ENCODE measurements at regions not wholly inside any gene's neighbourhood (a gene's known extent, or its start where the extent isn't known, plus 50 kb on each side); places are given as distances from the start of the nearest gene placed in this dataset.

DNA sequence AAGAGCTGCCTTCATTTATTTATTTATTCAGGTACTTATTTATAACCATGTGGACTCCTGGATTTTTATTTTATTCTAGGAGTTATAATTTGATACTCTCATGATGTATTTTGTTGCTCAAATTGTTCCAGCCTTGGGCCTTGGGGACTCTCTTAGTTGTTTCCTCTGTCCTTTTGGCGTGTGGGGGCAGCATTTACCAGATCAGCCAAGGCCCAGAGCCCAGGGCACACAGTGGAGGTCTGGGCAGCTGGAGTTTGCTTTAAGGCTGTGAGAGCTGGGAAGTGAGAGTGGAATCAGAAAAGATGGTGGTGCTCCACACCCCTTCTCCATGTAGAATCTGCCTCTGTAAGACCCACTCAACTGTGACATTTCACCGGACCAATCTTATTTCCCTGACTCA lies 398.9 kb downstream of the RPS24 start:
- H3K9me3 ChIP-seq (ENCODE audit: control insufficient read depth in 1 of 2, low read length in 2 of 2) = no peaks in the 10 kb centered on the region
- no peaks in the 10 kb centered on the region for H3K36me3 ChIP-seq (ENCODE audit: control insufficient read depth in 1 of 2, insufficient read depth in 2 of 2, low read length in 2 of 2)
- H3K9ac ChIP-seq (ENCODE audit: low read depth in 1 of 2, low read length in 2 of 2) = no peak overlapping the region
- peaks cover 0 to 4% of the 10 kb centered on the region in 2 donors for H3K4me1 ChIP-seq (ENCODE audit: control insufficient read depth in 1 of 2, insufficient read depth in 2 of 2, low read length in 2 of 2)
- H3K27ac ChIP-seq (ENCODE audit: low read depth, low read length) = no peak overlapping the region
- no peak overlapping the region for H3K4me3 ChIP-seq (ENCODE audit: low read depth in 1 of 2, low read length in 2 of 2)
- H3K27me3 ChIP-seq (ENCODE audit: control insufficient read depth in 1 of 2, insufficient read depth in 2 of 2, low read length in 2 of 2) = no peaks in the 10 kb centered on the region

DNA sequence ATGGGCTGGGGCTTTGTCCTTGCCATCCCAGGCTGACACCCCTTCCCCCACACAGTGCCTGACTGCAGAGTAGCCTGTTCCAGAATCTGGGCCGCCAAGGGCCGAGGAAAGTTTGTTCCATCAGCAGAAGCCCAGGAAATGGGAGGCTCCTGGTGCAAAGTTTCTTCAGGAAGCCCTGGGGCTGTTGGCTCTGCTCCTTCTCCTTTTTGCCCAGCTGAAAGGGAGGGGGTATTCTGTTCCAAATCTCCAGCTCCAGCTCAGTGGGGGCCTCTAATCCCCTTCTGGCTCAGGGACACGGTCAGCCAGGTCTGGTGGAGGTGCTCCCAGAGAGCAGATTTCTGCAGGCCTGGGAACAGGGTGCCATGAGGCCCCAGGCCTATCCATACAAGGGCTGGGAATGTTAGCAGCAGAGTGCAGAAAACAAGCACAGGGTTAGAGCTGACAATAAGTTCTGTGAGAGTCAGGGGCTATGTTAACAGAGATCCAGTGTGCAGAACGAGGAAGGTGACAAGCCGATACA lies 399.5 kb downstream of the RPS24 start:
- Histone ChIP-seq H3K9ac (ENCODE audit: low read depth in 1 of 2, low read length in 2 of 2) (no peak overlapping the region), H3K27ac (ENCODE audit: low read depth, low read length) (no peak overlapping the region)

DNA sequence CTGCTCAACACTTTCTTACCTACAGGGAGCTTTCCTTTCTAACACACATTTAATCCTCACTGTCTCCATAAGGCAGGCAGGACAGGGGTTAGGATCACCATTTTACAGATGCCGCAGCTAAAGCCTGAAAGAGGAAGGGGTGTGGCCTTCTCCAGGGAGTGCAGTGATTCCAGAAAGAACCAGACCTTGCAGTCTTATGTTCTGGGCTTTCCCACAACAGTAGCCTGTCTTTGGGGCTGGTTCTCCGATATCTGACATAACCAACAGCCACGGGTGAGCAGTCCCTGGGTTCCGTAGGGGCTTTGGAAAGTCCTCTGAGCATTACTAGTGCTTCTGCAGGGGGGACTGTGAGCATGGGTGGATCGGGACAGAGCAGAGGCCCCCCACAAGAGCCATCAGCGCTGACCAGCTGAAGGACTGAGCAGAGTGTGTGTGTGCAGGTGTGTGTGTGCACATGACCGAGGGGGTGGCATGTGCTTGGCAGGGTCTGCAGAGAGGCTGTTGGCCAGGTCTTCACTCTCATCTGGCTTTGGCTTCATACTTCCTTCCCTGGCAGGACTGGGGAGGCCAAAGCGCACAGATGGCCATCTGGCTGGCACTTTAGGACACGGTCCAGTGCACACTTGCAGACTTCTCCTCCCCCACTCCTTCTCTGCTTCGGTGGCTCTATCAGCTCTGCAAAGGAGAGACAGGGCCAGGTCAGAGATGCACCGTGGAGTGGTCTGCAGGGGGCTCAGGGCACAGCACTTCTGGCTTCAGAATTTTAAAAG lies 400.3 kb downstream of the RPS24 start:
- no peaks in the 10 kb centered on the region for H3K27me3 ChIP-seq (ENCODE audit: control insufficient read depth in 1 of 2, insufficient read depth in 2 of 2, low read length in 2 of 2)
- no peaks in the 10 kb centered on the region for H3K9me3 ChIP-seq (ENCODE audit: control insufficient read depth in 1 of 2, low read length in 2 of 2)
- H3K4me1 ChIP-seq (ENCODE audit: control insufficient read depth in 1 of 2, insufficient read depth in 2 of 2, low read length in 2 of 2) = peaks cover 0 to 4% of the 10 kb centered on the region in 2 donors
- H3K27ac ChIP-seq (ENCODE audit: low read depth, low read length) = no peak overlapping the region
- H3K9ac ChIP-seq (ENCODE audit: low read depth in 1 of 2, low read length in 2 of 2) = no peak overlapping the region
- H3K4me3 ChIP-seq (ENCODE audit: low read depth in 1 of 2, low read length in 2 of 2) = no peak overlapping the region
- no peaks in the 10 kb centered on the region for H3K36me3 ChIP-seq (ENCODE audit: control insufficient read depth in 1 of 2, insufficient read depth in 2 of 2, low read length in 2 of 2)

More for the DNA sequence above, 399.5 kb downstream of the RPS24 start:
- no peak overlapping the region for H3K4me3 ChIP-seq (ENCODE audit: low read depth in 1 of 2, low read length in 2 of 2)
- H3K4me1 ChIP-seq (ENCODE audit: control insufficient read depth in 1 of 2, insufficient read depth in 2 of 2, low read length in 2 of 2) = peaks cover 0 to 4% of the 10 kb centered on the region in 2 donors
- H3K9me3 ChIP-seq (ENCODE audit: control insufficient read depth in 1 of 2, low read length in 2 of 2) = no peaks in the 10 kb centered on the region
- no peaks in the 10 kb centered on the region for H3K27me3 ChIP-seq (ENCODE audit: control insufficient read depth in 1 of 2, insufficient read depth in 2 of 2, low read length in 2 of 2)
- no peaks in the 10 kb centered on the region for H3K36me3 ChIP-seq (ENCODE audit: control insufficient read depth in 1 of 2, insufficient read depth in 2 of 2, low read length in 2 of 2)

DNA sequence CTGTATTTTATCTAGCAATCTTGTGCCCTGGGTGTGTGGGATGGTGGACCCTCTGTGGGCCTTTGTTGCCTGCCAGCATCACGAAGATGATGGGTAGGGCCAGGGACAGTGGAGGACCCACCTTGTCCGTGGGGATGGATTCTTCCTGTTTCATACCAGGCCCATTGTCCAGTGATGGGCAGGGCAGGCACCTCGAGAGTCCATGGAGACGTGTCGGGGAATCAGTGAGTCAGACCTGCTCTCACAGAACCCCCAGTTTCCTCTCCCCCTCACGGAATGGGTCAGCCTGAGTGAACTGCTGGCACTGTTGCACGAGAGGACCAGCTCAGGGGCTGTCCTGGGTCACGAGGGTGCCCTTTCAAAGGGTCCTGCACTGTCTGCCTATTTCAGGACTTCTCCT lies 401.2 kb downstream of the RPS24 start:
- H3K4me1 ChIP-seq (ENCODE audit: control insufficient read depth in 1 of 2, insufficient read depth in 2 of 2, low read length in 2 of 2) = peaks cover 0 to 4% of the 10 kb centered on the region in 2 donors
- no peaks in the 10 kb centered on the region for H3K9me3 ChIP-seq (ENCODE audit: control insufficient read depth in 1 of 2, low read length in 2 of 2)
- H3K36me3 ChIP-seq (ENCODE audit: control insufficient read depth in 1 of 2, insufficient read depth in 2 of 2, low read length in 2 of 2) = no peaks in the 10 kb centered on the region
- H3K9ac ChIP-seq (ENCODE audit: low read depth in 1 of 2, low read length in 2 of 2) = no peak overlapping the region
- no peak overlapping the region for H3K27ac ChIP-seq (ENCODE audit: low read depth, low read length)
- no peak overlapping the region for H3K4me3 ChIP-seq (ENCODE audit: low read depth in 1 of 2, low read length in 2 of 2)
- no peaks in the 10 kb centered on the region for H3K27me3 ChIP-seq (ENCODE audit: control insufficient read depth in 1 of 2, insufficient read depth in 2 of 2, low read length in 2 of 2)

DNA sequence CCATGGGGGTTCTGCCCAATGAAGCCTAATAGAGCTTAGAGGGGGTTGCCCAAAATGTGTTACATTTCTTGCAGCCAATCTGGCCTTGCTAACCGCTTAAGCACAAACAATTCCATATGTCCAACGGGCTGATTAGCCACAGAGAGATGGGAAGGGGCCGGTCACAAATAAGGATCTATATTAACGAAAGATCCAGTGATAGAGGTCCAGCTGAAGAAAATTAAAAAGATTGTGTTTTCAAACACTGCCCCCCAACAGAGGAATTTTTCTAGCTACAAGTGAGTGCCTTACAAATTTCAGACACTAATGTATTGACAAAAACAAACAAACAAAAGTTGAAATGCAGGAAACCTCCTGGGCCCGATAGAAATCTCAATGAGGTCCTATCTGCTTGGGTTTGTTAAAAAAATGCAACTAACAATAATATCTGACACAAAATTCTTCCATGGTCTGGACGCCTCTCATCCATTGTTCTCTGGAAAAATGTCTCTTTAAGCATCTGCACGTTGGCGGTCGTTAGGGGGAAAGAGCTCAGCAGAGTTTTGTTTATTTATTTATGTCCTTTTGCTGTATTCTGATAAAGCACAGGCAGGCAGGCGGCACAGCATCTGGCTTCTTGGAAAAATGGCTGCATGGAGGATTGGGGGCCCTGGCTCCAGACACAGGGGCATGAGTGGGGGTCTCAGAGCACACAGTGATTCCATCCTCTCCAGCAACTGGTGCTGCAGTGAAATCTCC lies 402.0 kb downstream of the RPS24 start:
- Histone ChIP-seq H3K27ac (ENCODE audit: low read depth, low read length) (no peak overlapping the region), H3K27me3 (ENCODE audit: control insufficient read depth in 1 of 2, insufficient read depth in 2 of 2, low read length in 2 of 2) (no peaks in the 10 kb centered on the region), H3K9ac (ENCODE audit: low read depth in 1 of 2, low read length in 2 of 2) (no peak overlapping the region), H3K36me3 (ENCODE audit: control insufficient read depth in 1 of 2, insufficient read depth in 2 of 2, low read length in 2 of 2) (no peaks in the 10 kb centered on the region), H3K9me3 (ENCODE audit: control insufficient read depth in 1 of 2, low read length in 2 of 2) (no peaks in the 10 kb centered on the region), H3K4me1 (ENCODE audit: control insufficient read depth in 1 of 2, insufficient read depth in 2 of 2, low read length in 2 of 2) (peaks cover 0 to 4% of the 10 kb centered on the region in 2 donors), H3K4me3 (ENCODE audit: low read depth in 1 of 2, low read length in 2 of 2) (no peak overlapping the region)

DNA sequence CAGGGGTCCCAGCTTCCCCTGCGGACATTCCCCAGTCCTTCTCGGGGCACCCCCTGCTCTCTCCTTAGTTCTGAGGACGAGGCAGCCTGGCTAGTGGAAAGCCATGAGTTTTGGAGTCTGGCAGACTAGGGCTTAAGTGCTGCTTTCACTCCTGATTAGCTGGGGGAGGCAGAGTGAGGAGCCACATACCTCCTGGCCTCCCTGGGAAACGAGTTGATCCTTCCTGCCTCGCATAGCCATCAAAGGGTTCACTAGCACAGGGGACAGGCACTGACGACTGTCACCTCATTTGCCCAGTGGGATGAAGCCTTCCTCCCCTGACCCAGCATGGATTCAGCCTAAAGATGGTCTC lies 402.5 kb downstream of the RPS24 start:
- Histone ChIP-seq H3K27ac (ENCODE audit: low read depth, low read length) (no peak overlapping the region), H3K9me3 (ENCODE audit: control insufficient read depth in 1 of 2, low read length in 2 of 2) (no peaks in the 10 kb centered on the region), H3K4me1 (ENCODE audit: control insufficient read depth in 1 of 2, insufficient read depth in 2 of 2, low read length in 2 of 2) (peaks cover 0 to 4% of the 10 kb centered on the region in 2 donors), H3K9ac (ENCODE audit: low read depth in 1 of 2, low read length in 2 of 2) (no peak overlapping the region), H3K4me3 (ENCODE audit: low read depth in 1 of 2, low read length in 2 of 2) (no peak overlapping the region), H3K36me3 (ENCODE audit: control insufficient read depth in 1 of 2, insufficient read depth in 2 of 2, low read length in 2 of 2) (no peaks in the 10 kb centered on the region), H3K27me3 (ENCODE audit: control insufficient read depth in 1 of 2, insufficient read depth in 2 of 2, low read length in 2 of 2) (no peaks in the 10 kb centered on the region)

DNA sequence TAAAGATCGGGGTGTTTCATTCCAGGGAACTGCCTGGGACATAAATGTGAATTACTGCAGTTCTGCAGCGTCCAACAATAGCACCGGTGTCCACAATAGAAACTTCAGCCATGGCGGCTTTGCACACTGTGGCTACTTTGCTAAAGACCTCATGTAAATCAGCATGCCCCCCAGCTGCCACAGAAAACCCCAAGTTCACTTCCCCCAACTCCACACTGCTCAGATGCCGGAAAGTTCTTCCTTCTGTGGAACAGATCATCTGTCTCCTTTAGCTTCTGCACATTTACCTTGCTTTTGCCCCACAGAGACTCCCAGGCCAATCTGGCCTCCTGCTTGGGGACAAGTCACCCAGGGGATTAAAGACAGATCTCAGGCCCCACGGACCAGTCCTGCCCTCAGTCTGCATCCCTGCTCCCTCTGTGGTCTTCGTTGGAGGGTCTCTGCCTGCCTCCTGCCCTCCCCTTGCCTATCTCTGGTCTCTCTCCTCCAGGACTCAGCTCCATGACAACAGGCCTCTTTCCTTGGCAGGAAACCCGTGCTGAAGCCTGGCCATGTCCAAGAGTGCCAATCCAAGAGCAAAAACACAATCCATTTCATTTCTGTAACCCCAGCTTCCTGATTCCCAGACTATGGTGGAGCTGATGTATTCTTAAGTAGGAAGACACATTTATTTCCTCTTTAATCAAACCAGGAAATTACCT lies 403.2 kb downstream of the RPS24 start:
- H3K4me3 ChIP-seq (ENCODE audit: low read depth in 1 of 2, low read length in 2 of 2) = no peak overlapping the region
- H3K27me3 ChIP-seq (ENCODE audit: control insufficient read depth in 1 of 2, insufficient read depth in 2 of 2, low read length in 2 of 2) = no peaks in the 10 kb centered on the region
- H3K27ac ChIP-seq (ENCODE audit: low read depth, low read length) = no peak overlapping the region
- peaks cover 0 to 4% of the 10 kb centered on the region in 2 donors for H3K4me1 ChIP-seq (ENCODE audit: control insufficient read depth in 1 of 2, insufficient read depth in 2 of 2, low read length in 2 of 2)
- H3K36me3 ChIP-seq (ENCODE audit: control insufficient read depth in 1 of 2, insufficient read depth in 2 of 2, low read length in 2 of 2) = no peaks in the 10 kb centered on the region
- no peak overlapping the region for H3K9ac ChIP-seq (ENCODE audit: low read depth in 1 of 2, low read length in 2 of 2)
- H3K9me3 ChIP-seq (ENCODE audit: control insufficient read depth in 1 of 2, low read length in 2 of 2) = no peaks in the 10 kb centered on the region

DNA sequence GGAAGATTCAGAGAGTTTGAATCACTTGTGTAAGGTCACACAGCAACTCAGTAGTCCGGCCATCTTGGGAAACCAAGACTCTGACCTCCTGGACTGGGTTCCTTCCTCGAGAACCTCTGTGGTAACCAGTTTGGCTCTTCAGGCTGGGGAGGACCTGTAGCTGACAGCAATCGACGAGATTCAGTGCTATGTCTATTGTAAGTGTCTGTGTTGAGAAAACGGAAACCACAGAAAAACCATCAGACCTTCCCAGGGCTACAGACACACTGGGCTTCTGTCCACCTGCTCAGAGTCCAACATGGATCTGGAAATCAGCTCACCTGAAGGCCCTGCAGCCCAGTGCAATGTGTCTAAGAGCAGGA lies 403.7 kb downstream of the RPS24 start:
- no peak overlapping the region for H3K4me3 ChIP-seq (ENCODE audit: low read depth in 1 of 2, low read length in 2 of 2)
- no peak overlapping the region for H3K9ac ChIP-seq (ENCODE audit: low read depth in 1 of 2, low read length in 2 of 2)
- H3K36me3 ChIP-seq (ENCODE audit: control insufficient read depth in 1 of 2, insufficient read depth in 2 of 2, low read length in 2 of 2) = no peaks in the 10 kb centered on the region
- H3K4me1 ChIP-seq (ENCODE audit: control insufficient read depth in 1 of 2, insufficient read depth in 2 of 2, low read length in 2 of 2) = peaks cover 0 to 4% of the 10 kb centered on the region in 2 donors
- no peaks in the 10 kb centered on the region for H3K9me3 ChIP-seq (ENCODE audit: control insufficient read depth in 1 of 2, low read length in 2 of 2)
- H3K27ac ChIP-seq (ENCODE audit: low read depth, low read length) = no peak overlapping the region
- no peaks in the 10 kb centered on the region for H3K27me3 ChIP-seq (ENCODE audit: control insufficient read depth in 1 of 2, insufficient read depth in 2 of 2, low read length in 2 of 2)

DNA sequence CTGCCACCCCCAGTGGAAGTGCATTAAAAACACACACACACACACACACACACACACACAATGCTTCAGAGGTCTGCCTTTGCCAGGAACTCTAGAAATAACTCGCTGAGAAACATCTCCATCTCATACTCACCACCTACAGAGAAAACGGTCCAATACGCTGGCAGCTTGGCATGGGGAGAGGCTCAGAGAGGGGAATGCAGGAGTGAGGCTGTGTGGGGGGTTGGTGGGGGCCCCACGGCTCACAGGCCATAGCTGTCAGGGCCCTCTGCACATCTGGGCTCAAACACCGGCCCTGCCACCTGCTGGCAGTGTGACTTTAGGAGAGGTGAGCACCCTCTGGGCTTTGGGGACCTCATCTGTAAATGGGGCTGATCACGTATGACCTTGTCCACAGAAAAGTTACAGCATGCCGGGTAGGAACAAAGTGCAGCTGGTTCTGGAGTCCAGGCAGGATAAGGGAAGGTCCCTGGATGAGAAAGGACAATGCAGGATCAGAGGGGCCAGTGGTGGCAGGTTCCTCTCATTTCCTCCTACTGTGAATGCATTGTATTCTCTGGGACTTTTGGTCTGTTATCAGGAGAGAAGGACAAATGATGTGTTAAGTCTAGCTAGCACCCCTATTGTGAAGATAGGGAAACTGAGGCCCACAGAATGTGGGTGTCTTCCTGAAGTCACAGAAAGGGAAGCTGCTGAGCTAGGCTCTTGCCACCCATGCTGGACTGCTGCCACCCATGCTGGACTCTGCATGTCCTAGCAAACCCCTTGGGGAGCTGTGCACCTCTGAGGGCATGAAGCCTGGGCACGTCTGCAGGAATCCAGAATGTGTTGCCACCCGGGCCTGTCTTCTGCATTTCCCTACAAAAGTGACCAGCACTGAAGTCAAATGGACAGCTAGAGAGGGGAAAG lies 404.6 kb downstream of the RPS24 start:
- H3K27me3 ChIP-seq (ENCODE audit: control insufficient read depth in 1 of 2, insufficient read depth in 2 of 2, low read length in 2 of 2) = no peaks in the 10 kb centered on the region
- H3K9me3 ChIP-seq (ENCODE audit: control insufficient read depth in 1 of 2, low read length in 2 of 2) = no peaks in the 10 kb centered on the region
- peaks cover 0 to 4% of the 10 kb centered on the region in 2 donors for H3K4me1 ChIP-seq (ENCODE audit: control insufficient read depth in 1 of 2, insufficient read depth in 2 of 2, low read length in 2 of 2)
- no peak overlapping the region for H3K4me3 ChIP-seq (ENCODE audit: low read depth in 1 of 2, low read length in 2 of 2)
- H3K9ac ChIP-seq (ENCODE audit: low read depth in 1 of 2, low read length in 2 of 2) = no peak overlapping the region
- H3K27ac ChIP-seq (ENCODE audit: low read depth, low read length) = no peak overlapping the region
- no peaks in the 10 kb centered on the region for H3K36me3 ChIP-seq (ENCODE audit: control insufficient read depth in 1 of 2, insufficient read depth in 2 of 2, low read length in 2 of 2)
